NCI-H524 (cell line): ENCODE measurements at regions not wholly inside any gene's neighbourhood (a gene's known extent, or its start where the extent isn't known, plus 50 kb on each side); places are given as distances from the start of the nearest gene placed in this dataset.
A peak's percentile ranks its signal among the peaks of the same experiment; 100 is the strongest.

Experiments used
- DNase-seq, 2 experiments: peaks; one replicate each; lab custom pipeline; 2025; lab: John Stamatoyannopoulos, UW

DNA sequence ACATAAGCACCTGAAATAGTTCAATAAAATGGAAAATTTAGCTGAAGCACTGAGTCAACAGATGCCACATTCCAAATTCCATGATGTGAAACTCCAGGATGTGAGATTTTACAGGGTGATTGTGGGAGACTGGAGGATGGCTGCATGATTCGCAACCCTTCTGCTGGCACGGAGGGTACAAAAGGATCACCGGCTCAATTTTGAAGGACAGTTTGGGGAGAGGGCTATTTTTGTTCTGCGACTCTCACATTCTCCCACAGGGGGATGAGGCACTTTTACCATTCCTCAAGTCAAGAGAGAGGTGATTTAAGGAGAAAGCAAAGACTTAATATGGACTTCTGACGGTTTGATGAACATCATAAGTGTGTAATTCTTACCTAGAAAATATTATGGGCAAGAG, 138.1 kb upstream of the CWC22 start:
- DNase-seq, result no peak

DNA sequence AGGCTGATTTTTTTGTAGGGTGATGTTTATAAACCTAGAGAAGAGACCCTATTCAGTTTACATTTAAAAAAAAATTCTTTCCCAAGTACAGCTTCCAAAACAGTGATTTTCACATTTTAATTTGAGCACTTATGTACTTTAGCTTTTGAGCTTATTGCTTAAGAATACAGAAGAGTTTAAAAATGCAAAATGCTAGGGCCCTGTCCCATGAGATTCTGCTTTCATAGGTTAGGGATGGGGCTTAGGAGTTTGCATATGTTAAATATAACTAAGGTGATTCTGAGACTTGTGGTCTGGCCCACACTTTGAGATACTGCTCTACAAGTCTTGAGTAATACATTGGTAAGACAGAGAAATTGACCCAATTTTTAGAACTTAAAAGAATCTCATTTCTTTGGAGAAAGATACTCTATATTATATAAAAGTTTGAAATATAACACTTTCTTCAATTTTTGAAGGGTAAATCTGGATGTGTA, 137.3 kb upstream of the CWC22 start:
- no peak for DNase-seq

DNA sequence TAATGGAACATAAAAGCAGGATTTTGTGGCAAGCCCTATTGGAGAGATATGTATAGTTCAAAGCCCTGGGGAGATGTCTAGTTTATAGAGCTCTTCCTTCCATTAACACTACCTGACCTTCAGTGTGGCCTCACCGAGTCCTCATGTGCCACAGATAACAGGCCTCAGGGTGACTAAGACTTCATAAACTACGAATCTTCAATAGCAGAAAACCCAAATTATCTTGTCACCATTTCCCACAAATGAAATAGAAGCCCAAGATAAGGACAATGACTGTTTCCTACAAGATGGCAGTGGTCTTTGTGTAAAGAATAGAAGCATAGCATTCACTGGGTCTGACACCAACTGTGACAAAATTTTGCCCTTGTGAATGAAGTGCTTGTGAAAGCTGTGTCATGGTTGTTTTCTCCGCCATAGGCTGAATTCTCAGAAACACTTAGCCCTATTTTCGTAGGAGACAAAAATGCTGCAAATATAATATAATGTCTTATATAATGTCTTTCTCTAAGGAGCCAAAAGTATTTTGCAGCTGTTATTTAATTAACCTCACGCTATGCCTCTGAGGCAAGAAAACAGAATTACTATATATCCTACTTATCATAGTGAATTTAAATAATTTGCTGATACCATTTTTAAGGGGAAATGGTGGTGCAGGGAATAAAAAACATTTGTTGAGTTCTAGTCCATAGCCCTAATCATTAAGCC, 136.7 kb upstream of the CWC22 start:
- DNase-seq, result no peak

DNA sequence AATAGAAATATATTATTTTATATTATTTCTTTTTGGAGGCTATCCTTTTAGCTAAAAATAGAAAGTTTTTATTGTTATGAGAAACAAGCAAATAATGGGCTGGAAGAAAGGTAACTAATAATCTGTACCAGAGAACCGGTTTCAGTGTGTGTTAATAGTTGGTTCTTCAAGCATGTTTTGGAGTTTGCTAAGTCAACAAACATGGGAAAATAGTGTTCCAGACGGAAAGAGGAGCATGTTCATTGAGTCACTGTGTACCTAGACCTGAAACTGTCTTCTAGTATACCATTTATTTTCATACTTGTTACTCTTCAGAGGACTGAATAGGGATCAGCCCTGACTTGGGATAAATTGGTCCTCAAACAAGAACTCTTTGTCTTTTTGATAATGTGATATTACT, 134.5 kb upstream of the CWC22 start:
- DNase-seq, result no peak

DNA sequence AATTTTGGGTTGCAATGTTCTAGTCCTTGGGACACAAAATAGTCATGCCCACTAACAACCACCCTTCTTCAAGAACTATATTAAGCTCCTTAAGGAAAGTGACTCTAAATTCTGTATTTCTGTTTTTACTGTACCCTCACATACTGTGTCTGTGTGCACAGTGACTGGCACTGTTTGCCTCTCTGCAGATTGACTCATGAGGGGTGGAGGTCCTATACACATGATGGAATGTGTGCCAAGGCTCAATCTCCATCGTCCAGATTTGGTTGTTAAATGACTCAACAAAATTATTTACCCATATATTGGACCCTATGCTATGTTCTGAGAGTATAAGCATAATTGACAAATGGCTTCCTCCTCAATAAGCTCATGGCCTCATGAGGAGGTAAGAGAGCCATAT, 126.6 kb upstream of the CWC22 start:
- DNase-seq, result no peak

DNA sequence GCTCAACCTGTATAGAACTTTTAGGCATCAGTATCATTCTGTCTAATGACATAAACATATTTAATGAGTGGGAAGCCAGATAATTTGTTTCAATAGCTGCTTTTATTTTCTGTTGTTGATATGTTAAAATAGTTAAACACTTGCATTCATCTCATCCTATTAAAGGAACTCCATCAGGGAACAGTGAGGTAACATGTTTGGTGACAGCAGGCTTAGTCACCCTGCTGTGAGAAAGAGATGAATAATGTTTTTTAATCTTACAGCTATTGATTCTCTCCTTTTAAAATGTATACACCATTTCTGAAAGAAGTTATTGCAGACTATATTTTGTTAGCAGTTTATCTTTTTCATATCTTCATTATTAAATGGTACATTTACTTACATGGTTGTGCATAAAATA, 123.3 kb upstream of the CWC22 start:
- no peak for DNase-seq

DNA sequence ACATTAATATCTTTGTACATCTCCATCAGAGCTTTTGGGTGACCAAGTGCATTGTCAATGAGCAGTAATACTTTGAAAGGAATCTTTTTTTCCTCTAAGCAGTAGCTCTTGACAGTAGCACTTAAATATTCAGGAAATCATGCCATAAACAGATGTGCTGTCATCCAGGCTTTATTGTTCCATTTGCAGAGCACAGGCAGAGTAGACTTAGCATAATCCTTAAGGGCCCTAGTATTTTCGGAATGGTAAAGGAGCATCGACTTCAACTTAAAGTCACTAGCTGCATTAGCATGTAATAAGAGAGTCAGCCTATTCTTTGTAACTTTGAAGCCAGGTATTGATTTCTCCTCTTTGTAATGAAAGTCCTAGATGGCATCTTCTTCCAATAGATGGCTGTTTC, 121.8 kb upstream of the CWC22 start:
- DNase-seq, result no peak

DNA sequence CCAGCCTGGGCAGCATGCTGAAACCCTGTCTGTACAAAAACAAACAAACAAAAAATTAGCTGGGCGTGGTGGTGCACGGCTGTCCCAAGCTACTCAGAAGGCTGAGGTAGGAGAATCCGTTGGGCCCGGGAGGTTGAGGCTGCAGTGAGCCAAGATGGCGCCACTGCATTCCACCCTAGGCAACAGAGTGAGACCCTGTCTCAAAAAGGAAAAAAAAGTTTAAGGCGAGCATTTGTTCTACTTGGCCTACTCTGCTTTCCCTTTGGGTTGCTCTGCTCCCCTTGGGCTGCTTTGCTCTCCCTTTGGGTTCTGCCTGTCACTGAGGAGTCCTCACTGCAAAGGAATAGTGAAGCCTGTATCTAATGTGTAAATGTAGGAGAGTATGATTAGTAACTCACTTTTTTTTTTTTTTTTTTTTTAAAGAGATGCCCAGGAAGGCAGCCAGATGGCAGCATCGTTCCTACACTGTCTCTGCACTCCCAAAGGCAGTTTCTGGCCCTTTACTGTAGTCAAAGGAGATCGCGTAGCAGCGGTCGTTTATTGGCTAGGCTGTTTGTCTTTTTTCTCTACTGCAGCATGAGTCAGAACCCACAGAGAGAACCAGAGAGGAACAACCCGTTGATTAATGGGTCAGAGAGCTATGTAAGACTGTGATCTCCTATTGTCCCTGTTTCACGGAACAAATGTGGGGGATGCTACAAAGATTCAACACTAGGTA, 118.3 kb upstream of the CWC22 start:
- peak; percentile 70 to 83 for DNase-seq

DNA sequence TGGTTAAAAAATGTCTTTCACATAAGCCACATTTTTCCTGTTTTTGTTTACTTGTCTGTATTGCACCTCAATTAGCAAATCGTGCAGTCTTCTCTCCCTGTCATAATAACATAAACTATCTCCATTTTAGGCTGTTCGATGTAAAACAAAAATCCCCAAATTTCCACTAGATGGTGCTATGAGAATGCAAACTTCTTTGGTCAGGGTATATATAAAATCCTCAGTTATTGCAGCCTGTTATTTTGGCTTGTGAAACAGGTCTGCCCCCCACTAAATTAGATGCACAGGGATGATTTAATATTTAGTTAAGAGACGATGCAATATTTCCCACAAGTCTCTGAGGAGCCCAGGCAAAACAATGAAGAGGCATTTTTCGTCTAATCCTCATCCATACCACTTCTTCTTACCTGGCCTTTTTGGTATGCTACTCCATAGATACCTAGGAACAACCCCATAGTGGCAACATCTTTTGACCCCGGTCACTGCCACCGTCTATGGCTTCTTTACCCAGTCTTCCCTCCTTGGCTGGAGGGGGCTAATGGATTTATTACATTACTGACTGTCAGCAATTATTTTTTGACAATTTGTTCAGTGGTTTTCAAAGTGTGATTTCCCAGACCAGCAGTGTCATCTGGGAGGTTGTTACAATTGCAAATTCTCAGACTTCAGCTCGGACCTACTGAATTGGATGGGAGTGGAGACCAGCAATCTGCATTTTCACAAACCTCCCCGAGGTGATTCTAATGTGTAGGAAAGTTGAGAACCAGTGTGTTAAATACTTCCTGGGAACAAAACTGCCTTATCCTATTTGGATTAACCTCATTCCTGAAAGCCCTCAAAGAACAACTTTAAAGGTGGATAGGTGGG, 117.4 kb upstream of the CWC22 start:
- DNase-seq, result peak; percentile 42 to 70

DNA sequence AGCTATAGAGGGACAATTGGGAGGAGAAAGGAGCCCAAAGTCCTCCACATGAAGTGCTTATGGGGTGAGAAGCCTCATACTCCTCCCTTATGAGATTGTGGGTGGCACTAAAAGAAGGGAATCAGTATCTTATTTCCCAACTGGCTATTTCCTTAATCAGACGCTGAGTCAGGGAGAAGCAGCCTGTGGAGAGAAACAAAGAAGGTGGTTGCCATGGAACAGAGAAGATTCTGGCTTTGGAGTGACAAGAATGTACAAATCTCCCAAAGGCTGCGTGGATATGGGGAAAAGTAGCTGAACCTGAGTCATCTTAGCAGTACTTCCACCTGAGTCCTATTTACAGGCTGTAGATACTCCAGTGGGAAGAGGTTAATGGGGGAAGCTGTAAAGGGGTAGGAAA, 115.8 kb upstream of the CWC22 start:
- DNase-seq, result no peak

DNA sequence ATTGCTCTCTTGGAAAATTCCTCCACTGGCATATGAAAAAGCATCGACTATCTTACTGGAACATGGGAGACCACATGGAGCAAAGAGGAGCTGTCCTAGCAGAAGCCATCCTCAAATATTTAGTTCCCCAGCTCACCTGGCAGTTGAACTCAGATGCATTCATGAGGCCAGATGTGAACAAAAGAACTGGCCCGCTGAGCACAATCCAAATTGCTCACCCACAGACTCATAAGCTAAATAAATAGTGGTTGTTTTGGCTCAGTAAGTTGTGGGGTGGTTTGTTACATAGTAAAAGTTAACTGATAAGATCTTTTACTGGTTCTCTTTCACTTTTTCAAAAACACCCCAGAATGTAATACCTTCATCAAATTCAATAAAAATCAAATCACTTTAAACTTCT, 108.6 kb upstream of the CWC22 start:
- DNase-seq, result no peak

DNA sequence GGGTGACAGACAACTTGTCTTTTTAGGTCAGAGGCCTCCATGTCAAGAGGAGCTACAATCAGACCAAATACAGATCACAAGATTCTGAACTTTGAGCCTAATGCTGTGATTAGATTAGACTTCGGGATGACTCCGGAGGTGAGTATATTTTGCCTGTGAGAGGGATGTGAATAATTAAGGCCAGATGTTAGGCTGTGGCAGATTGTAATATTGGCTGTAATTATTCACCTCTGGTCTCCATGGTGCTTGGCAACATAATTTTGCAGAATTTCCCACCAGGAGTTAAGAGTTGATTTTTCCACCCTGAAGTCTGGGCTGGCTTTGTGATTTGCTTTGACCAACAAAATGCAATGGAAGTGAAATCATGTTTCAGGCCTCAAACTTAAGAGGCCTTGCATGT, 108.2 kb upstream of the CWC22 start:
- DNase-seq, result no peak

DNA sequence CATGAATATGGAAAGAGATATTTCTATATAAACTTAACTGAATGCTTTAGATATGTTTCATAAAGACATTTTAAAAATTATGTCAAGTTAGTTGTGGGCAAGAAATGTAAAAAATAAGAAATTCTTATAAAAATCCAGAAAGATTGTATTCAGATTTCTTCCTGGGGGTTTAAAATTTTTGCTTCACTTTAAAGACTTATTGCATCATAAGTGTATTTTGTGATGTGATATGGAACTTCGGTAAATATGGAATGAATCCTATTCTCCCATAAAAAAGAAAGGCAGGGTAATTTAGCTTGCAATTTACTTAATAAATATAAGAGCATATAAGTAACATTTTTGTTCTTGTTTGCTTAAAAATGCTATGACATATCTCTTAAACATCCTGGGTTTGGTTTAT, 104.8 kb upstream of the CWC22 start:
- no peak for DNase-seq

DNA sequence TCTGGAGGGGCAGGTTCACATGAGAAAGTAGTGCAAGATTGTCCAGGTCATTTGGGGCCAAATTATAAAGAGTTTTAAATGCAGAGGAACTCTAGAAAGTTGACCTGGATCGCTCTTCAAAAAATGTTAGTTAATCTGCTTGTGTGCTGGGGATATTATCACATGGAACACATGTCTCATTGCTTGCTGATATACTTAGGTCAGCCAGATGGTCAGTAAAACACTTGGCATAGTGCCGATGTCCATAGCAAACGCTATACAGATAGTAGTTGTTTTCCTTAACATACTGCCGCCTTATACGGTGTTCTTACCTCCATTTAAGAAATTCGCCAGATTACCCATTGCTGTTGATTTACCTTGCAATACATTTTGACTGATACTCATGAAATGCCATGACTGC, 103.4 kb upstream of the CWC22 start:
- peak in 1 of 2 experiments; percentile 31 for DNase-seq

DNA sequence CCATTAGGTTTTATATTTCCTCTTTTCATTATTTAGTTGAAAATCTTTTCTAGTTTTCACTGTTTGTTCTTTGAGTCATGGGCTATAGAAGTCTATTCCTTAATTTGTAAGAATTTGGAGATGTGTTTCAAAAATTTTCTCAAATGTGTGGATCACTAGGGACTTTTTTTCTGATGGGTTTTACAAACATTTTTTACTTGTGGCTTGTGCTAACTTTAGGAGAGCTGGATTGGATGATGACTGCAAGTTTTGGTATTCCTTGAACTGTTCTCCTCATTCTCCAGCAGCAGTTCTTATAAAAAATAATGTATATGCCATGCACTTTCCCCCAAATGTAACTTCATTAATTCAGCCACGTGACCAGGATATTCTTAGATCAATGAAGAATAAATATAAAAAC, 94.7 kb upstream of the CWC22 start:
- DNase-seq, result no peak

DNA sequence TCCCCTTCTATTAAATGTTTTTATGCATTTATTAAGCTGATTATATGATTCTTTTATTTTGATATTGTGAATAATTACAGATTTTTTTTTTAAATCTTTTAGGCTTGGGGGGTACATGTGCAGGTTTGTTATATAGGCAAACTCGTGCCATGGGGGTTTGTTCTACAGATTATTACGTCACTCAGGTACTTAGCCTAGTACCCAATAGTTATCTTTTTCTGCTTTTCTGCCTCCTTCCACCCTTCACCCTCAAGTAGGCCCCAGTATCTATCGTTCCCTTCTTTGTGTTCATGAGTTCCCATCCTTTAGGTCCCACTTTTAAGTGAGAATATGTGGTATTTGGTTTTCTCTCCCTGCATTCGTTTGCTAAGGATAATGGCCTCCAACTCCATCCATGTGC, 92.2 kb upstream of the CWC22 start:
- DNase-seq, result no peak

DNA sequence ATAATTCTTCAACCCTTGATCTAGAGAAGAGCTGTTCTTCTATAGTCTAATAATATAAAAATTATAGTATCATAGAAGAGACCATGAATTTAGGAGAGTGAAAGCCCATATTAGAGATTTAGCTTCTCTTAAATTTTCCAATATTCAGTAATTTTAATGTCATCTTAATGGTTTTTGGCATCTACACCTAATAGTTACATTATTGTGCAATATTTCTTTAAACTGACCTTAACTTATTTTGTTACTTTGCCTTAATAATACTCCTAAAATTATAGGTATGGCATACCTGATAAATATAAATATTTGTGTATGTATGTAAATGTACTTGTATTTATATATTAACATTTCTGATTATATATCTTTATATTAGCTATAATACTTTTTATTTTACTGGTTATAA, 78.0 kb upstream of the CWC22 start:
- no peak for DNase-seq

DNA sequence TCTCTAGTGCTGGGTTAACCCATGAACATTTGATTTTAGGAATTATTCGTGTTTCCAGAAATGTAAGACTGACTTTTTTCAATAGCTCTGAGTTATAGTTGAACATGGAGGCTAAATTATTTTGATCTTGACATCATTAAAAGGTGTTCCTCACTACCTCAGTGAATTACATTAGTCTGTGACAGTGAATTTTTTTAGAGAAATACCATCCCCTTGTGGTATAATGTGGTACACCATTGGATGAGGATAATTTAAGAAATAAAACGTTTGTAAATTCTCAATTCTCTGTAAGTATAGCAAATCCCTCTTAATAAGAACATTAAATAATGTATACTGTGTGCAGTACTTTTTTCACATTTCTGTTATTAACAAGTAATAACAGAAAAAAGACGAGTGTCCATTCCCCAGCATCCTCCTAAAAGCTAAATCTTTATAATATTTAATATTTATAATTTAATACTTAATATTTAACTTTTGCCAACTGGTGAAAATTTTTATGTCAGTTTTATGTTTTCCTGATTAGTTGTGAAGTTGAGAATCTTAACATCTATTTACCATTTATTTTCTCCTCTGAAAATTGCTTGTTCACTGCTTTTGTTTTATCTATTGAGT, 70.3 kb upstream of the CWC22 start:
- peak in 1 of 2 experiments; percentile 41 for DNase-seq

DNA sequence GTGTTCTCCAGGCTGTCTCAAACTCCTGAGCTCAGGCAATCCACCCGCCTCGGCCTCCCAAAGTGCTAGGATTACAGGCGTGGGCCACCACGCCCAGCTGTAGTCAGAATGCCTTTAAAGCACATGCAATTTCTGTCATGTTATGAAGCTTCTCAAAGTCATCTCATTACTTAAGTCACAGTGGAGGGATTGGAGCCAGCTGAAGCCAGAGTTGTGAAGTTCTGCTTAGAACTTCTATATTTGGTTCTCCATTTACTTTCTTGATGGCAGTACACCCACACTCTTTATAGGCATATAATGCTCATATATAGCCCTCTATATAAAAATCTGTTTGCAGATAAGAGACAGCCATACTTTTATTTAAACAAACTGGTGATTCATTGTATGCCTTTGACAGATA, 68.8 kb upstream of the CWC22 start:
- no peak for DNase-seq

DNA sequence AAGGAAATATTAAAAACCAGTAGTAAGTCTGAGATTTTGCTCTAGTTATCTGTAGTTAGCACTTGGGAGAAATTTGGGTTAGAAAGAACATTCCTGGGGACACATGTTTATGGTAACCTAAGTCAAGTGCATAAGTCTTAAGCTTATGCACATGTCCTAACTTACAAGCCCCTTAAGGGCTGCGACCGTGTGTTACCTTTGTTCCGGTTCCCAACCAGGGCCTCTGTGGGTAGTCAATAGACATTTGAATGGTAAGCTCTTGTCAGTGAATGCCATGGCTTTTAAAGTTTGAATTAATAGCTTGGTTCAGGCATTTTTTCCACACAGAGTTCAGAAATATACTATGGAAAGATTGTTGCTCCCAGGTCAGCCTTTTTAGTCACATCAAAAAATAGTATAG, 64.7 kb upstream of the CWC22 start:
- DNase-seq, result no peak

DNA sequence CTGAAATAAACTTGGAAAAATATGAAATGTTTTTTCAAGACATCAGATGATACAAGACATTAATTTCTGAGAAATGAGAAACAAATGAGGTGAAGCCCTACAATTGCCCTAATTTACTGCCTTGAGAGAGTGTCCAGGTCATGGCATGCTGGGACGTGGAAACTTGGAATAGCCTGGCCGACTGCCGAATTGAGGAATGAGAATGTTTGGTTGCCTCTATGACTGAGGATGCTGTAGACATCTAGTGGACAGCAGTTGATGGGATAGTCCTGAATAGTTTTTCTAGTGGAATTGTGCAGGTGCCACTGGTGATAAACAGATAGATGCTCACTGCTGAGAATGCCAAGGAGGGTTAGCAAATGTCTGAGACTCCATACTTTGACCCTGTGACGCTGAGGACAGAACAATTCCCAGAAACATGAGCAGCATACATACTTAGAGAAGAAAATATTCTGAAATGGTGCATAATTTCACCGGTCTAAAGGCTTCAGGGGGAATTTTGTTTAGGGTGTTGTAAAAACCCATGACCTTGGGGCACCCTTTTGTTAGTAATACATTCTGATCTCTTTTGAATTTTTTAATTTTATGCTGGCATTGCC, 56.5 kb upstream of the CWC22 start:
- no peak for DNase-seq

DNA sequence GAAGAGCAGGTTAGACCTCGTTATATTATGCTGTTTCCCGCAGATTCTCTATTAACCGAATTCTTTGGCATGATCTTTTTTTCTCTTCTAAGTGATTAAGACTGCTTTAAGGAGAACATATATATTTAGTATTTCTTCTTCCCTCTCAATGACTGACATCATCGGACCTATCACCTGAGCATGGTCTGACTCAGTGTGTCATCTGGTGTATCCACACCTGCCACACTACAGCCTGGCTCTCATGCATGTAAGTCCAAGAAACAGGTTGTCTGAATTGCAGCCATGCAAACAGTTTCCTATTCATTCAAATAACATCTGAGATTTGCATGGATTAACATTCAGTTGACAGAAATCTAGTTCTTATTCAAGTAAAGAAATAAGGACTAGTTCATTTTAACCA, 55.1 kb upstream of the CWC22 start:
- DNase-seq, result no peak
